Nephron progenitor cell (in vitro differentiated cells): ENCODE measurements at regions not wholly inside any gene's neighbourhood (a gene's known extent, or its start where the extent isn't known, plus 50 kb on each side); places are given as distances from the start of the nearest gene placed in this dataset.

Experiments used
- DNase-seq: peaks from one replicate; pipeline ENCODE4 v3.0.0; 2021
- H3K27ac Mint-ChIP-seq: 2 replicates; pipeline ENCODE4 v1.8.0; 2021; ENCODE audit warnings: mild to moderate bottlenecking, moderate library complexity, mixed read lengths
- H3K27me3 Mint-ChIP-seq: 2 replicates; pipeline ENCODE4 v1.8.0; 2021; ENCODE audit warnings: mild to moderate bottlenecking, low read depth, mixed read lengths; ENCODE audit not compliant: poor library complexity
- H3K36me3 Mint-ChIP-seq: 2 replicates; pipeline ENCODE4 v1.8.0; 2021; ENCODE audit warnings: low read depth, mixed read lengths
- H3K4me1 Mint-ChIP-seq: 2 replicates; pipeline ENCODE4 v1.8.0; 2021; ENCODE audit warnings: mixed read lengths
- H3K4me3 Mint-ChIP-seq: 2 replicates; pipeline ENCODE4 v1.8.0; 2021; ENCODE audit warnings: mild to moderate bottlenecking, moderate library complexity, mixed read lengths
- H3K9me3 Mint-ChIP-seq: 2 replicates; pipeline ENCODE4 v1.8.0; 2021; ENCODE audit warnings: mild to moderate bottlenecking, moderate library complexity, mixed read lengths
- CTCF ChIP-seq: fragments of 200-600 bp; sonication (generic); IDR thresholded peaks from 2 replicates; pipeline ENCODE4 v1.5.0; 2021; ENCODE audit warnings: antibody characterized with exemption

GRCh38 chr1:222240536-222241181 is 307.2 kb downstream of the HHIPL2 start:
- TF ChIP-seq CTCF = no peak
- no peak overlapping the region for H3K27ac Mint-ChIP-seq
- H3K9me3 Mint-ChIP-seq = no peaks in the 10 kb centered on the region
- H3K27me3 Mint-ChIP-seq = no peaks in the 10 kb centered on the region
- no peak overlapping the region for H3K4me3 Mint-ChIP-seq
- peaks cover 4% of the 10 kb centered on the region for H3K4me1 Mint-ChIP-seq
- no peaks in the 10 kb centered on the region for H3K36me3 Mint-ChIP-seq
- no peak for DNase-seq

- Mint-ChIP-seq H3K27ac (peak overlapping the region; percentile 62), H3K27me3 (no peaks in the 10 kb centered on the region), H3K4me1 (peaks cover 4% of the 10 kb centered on the region), H3K4me3 (no peak overlapping the region), H3K9me3 (no peaks in the 10 kb centered on the region), H3K36me3 (no peaks in the 10 kb centered on the region)
- TF ChIP-seq CTCF = no peak
- DNase-seq = no peak
Measured at GRCh38 chr1:222239130-222239529, 308.8 kb downstream of the HHIPL2 start.

- Mint-ChIP-seq H3K27ac (no peak overlapping the region), H3K4me1 (no peaks in the 10 kb centered on the region), H3K27me3 (peaks cover 6% of the 10 kb centered on the region), H3K36me3 (no peaks in the 10 kb centered on the region), H3K4me3 (no peak overlapping the region), H3K9me3 (no peaks in the 10 kb centered on the region)
- no peak for TF ChIP-seq CTCF
- no peak for DNase-seq
Measured at GRCh38 chr1:222234351-222234750, 313.6 kb downstream of the HHIPL2 start.

- no peak for TF ChIP-seq CTCF
- peaks cover 6% of the 10 kb centered on the region for H3K27me3 Mint-ChIP-seq
- H3K27ac Mint-ChIP-seq = no peak overlapping the region
- no peak for DNase-seq
- no peak overlapping the region for H3K4me3 Mint-ChIP-seq
- no peaks in the 10 kb centered on the region for H3K4me1 Mint-ChIP-seq
- peaks cover 4% of the 10 kb centered on the region for H3K9me3 Mint-ChIP-seq
- H3K36me3 Mint-ChIP-seq = no peaks in the 10 kb centered on the region
Measured at GRCh38 chr1:222233444-222234158, 314.3 kb downstream of the HHIPL2 start.

GRCh38 chr1:222232842-222233241 is 315.1 kb downstream of the HHIPL2 start:
- no peak for TF ChIP-seq CTCF
- Mint-ChIP-seq H3K27me3 (peaks cover 6% of the 10 kb centered on the region), H3K27ac (no peak overlapping the region), H3K4me3 (no peak overlapping the region), H3K4me1 (no peaks in the 10 kb centered on the region), H3K9me3 (peaks cover 9% of the 10 kb centered on the region), H3K36me3 (no peaks in the 10 kb centered on the region)
- DNase-seq = no peak
